AG04449 (cell line): ENCODE measurements at regions not wholly inside any gene's neighbourhood (a gene's known extent, or its start where the extent isn't known, plus 50 kb on each side); places are given as distances from the start of the nearest gene placed in this dataset.

Experiments
- CTCF ChIA-PET: fragments of 350-600 bp; formaldehyde crosslinking; extraction: SDS; loops from one replicate; lab custom pipeline; 2021; ENCODE audit warnings: antibody characterized with exemption; lab: Yijun Ruan, JAX
- POLR2A ChIA-PET: fragments of 400-600, 350-600 bp; formaldehyde crosslinking; extraction: SDS; loops from one replicate; lab custom pipeline; 2020; ENCODE audit warnings: antibody characterized with exemption, inconsistent platforms; lab: Yijun Ruan, JAX
- DNase-seq: peaks from one replicate; pipeline ENCODE4 v3.0.0-alpha.2; 2010; ENCODE audit warnings: low read depth, low spot score
- H3K4me3 ChIP-seq: 2 replicates; pipeline ENCODE4 v1.5.1; 2011; ENCODE audit warnings: low read depth, mild to moderate bottlenecking, control low read depth, low read length
- TF ChIP-seq, protein P1 (sequence below): IDR thresholded peaks from one replicate; pipeline ENCODE4 v1.5.1; 2011; ENCODE audit warnings: mild to moderate bottlenecking, moderate library complexity, low read length, control low read depth, inconsistent platforms; ENCODE audit not compliant: insufficient read depth; ENCODE audit errors: missing control alignments

DNA sequence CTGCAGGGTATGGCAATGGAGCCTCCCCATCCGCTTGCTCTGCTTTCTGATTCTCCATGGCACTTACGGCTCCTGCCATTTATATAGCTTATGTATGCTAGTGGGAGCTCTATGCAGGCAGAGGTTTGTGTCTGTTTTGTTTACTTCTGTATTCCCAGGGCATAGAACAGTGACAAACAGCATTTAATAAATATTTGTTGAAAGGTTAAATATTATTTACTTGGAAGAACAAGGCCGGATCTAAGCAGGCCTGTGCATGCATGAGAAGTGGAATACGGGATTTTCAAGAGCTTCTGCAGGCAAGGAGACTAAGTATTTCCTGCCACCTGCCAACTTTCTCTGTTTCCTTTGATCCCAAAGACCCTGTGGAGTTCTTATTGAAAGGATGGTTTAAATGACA, 90.7 kb downstream of the XCL2 start:
- CTCF ChIA-PET: interaction anchor here (0.9 to 4.0 kb wide), 5 partner anchors 12 to 125 kb away, joined by 3 to 21 read pairs (median 4); no protein-coding TSS in a partner anchor
- DNase-seq: no peak
- no peak overlapping the region for H3K4me3 ChIP-seq
- POLR2A ChIA-PET: no interaction called here
- TF ChIP-seq, protein P1, sequence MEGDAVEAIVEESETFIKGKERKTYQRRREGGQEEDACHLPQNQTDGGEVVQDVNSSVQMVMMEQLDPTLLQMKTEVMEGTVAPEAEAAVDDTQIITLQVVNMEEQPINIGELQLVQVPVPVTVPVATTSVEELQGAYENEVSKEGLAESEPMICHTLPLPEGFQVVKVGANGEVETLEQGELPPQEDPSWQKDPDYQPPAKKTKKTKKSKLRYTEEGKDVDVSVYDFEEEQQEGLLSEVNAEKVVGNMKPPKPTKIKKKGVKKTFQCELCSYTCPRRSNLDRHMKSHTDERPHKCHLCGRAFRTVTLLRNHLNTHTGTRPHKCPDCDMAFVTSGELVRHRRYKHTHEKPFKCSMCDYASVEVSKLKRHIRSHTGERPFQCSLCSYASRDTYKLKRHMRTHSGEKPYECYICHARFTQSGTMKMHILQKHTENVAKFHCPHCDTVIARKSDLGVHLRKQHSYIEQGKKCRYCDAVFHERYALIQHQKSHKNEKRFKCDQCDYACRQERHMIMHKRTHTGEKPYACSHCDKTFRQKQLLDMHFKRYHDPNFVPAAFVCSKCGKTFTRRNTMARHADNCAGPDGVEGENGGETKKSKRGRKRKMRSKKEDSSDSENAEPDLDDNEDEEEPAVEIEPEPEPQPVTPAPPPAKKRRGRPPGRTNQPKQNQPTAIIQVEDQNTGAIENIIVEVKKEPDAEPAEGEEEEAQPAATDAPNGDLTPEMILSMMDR: no peak

DNA sequence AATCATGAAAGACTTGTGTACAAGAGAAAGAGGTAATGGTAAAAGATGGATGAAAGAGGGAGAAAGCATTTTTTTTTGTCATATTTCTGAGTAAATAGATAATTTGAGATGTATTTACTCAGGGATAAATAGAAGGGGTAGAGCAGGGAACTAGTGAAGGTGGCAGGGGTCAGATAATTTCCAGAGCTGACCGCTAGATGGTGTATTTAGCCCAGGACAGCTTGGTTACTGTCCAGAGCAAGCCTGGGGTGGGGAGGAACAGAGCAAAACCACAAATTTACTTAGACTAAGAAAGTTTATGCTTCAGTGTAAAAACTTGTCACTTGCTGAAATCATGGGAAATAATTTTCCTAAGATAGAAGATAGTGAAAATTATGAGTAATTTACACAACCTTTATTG, 91.5 kb downstream of the XCL2 start:
- DNase-seq: no peak
- CTCF ChIA-PET: interaction anchor here (0.7 to 1.0 kb wide), 2 partner anchors 11 to 110 kb away, joined by 3 to 4 read pairs; no protein-coding TSS in a partner anchor
- no peak overlapping the region for H3K4me3 ChIP-seq
- POLR2A ChIA-PET: no interaction called here
- TF ChIP-seq, protein P1: peak; percentile 1

DNA sequence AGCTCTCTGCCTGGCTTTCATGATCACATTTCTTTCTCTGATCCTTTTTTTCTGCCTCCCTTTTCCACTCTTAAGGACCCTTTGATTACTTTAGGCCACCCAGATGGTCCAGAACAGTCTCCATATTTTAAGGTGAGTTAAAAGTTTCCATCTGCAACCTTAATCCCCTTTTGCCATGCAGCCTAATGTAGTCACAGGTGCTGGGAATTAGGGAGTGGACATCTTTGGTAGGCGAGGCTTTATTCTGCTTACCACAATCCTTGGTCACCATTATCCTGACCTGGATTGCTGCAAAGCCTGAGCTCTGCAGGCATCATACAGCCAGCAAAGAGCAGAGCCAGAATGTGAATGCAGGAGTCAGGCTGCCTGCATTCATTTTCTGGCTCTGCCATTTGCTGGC, 95.9 kb downstream of the XCL2 start:
- DNase-seq: no peak
- H3K4me3 ChIP-seq: no peak overlapping the region
- ChIA-PET CTCF (interaction anchor here (1.6 kb wide), 1 partner anchor 9 kb away, joined by 10 read pairs; no protein-coding TSS in a partner anchor), POLR2A (no interaction called here)
- TF ChIP-seq, protein P1: no peak

DNA sequence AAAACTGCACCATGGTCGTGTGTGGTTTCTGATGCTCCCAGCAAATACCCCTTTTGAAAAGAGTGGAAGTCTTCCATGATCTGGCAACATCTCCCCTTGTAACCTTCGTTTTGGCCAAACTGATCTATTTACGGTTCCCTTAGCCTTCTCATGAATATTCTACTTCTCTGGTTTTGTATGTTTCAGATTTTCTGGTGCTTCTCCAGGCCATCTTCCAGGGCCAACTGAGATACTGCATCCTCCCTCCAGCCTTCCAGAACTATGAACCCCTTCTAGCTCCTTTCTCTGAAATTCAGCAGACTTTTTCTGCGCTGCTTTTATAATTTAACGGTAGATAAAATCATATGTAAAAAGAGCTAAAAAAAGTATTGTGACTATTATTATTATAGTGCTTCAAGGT, 97.7 kb downstream of the XCL2 start:
- TF ChIP-seq, protein P1: no peak
- ChIA-PET POLR2A (no interaction called here), CTCF (no interaction called here)
- no peak overlapping the region for H3K4me3 ChIP-seq
- DNase-seq: no peak

DNA sequence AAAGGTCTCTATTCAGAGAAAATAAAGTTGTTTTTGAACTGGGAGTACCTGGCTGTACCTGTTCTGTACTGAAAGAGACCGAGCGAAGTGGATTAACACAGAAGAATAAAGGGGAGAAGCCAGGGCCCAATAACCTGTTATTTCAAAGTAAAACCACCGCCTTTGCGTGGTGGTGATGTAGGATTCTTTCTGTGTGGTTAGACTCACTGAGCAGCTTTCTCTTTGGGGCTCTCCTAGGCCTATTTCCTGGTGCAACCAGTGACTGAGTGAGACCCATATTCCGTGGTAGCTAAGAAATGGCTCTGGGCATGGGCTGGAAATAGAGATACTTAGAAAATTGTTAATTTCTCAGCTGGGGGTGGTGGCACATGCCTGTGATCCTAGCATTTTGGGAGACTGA, 99.9 kb downstream of the XCL2 start:
- POLR2A ChIA-PET: no interaction called here

DNA sequence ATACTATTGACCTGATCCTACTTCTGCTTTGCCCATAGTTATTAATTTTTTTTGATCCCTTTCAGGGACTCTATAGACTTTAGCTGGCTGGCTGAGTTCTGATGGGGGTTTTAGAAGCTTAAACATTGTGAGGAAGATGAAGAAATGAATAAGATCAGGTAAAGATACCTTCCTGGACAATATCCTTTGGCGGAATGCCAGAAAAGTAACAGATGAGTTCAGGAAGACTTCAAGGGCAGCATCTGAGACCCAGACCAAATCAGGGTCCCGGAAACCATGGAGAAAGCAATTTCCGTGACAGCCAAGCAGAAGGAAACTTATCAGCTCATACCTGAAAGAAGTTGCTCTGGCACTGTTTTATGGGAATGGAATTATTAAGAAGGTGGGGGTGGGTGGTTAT, 100.4 kb downstream of the XCL2 start:
- TF ChIP-seq, protein P1: no peak
- ChIA-PET POLR2A (no interaction called here), CTCF (interaction anchor here (1.6 kb wide), 2 partner anchors 12 to 108 kb away, joined by 4 to 6 read pairs; no protein-coding TSS in a partner anchor)
- no peak overlapping the region for H3K4me3 ChIP-seq
- DNase-seq: no peak

More for the DNA sequence above, 99.9 kb downstream of the XCL2 start:
- DNase-seq: no peak
- CTCF ChIA-PET: interaction anchor here (1.6 kb wide), 1 partner anchor 11 kb away, joined by 6 read pairs; no protein-coding TSS in a partner anchor
- TF ChIP-seq, protein P1: no peak
- H3K4me3 ChIP-seq: no peak overlapping the region
